Nephron progenitor cell (in vitro differentiated cells): ENCODE measurements at regions not wholly inside any gene's neighbourhood (a gene's known extent, or its start where the extent isn't known, plus 50 kb on each side); places are given as distances from the start of the nearest gene placed in this dataset.

Experiments
- DNase-seq: peaks from one replicate; pipeline ENCODE4 v3.0.0; 2021
- H3K27ac Mint-ChIP-seq: 2 replicates; pipeline ENCODE4 v1.8.0; 2021; ENCODE audit warnings: mild to moderate bottlenecking, moderate library complexity, mixed read lengths
- H3K27me3 Mint-ChIP-seq: 2 replicates; pipeline ENCODE4 v1.8.0; 2021; ENCODE audit warnings: mild to moderate bottlenecking, low read depth, mixed read lengths; ENCODE audit not compliant: poor library complexity
- H3K36me3 Mint-ChIP-seq: 2 replicates; pipeline ENCODE4 v1.8.0; 2021; ENCODE audit warnings: low read depth, mixed read lengths
- H3K4me1 Mint-ChIP-seq: 2 replicates; pipeline ENCODE4 v1.8.0; 2021; ENCODE audit warnings: mixed read lengths
- H3K4me3 Mint-ChIP-seq: 2 replicates; pipeline ENCODE4 v1.8.0; 2021; ENCODE audit warnings: mild to moderate bottlenecking, moderate library complexity, mixed read lengths
- H3K9me3 Mint-ChIP-seq: 2 replicates; pipeline ENCODE4 v1.8.0; 2021; ENCODE audit warnings: mild to moderate bottlenecking, moderate library complexity, mixed read lengths
- CTCF ChIP-seq: fragments of 200-600 bp; sonication (generic); IDR thresholded peaks from 2 replicates; pipeline ENCODE4 v1.5.0; 2021; ENCODE audit warnings: antibody characterized with exemption

GRCh38 chr13:84653915-84654534 lies 771.8 kb upstream of the SLITRK1 start:
- Mint-ChIP-seq H3K4me3 (no peak overlapping the region), H3K9me3 (peaks cover 7% of the 10 kb centered on the region)
- no peak for TF ChIP-seq CTCF

GRCh38 chr13:84651705-84652104 lies 769.4 kb upstream of the SLITRK1 start:
- Mint-ChIP-seq H3K9me3 (peaks cover 7% of the 10 kb centered on the region), H3K36me3 (no peaks in the 10 kb centered on the region), H3K4me3 (no peak overlapping the region), H3K4me1 (no peaks in the 10 kb centered on the region), H3K27ac (no peak overlapping the region), H3K27me3 (no peaks in the 10 kb centered on the region)
- no peak for DNase-seq
- no peak for TF ChIP-seq CTCF

More at GRCh38 chr13:84653915-84654534, 771.8 kb upstream of the SLITRK1 start:
- no peak overlapping the region for H3K27ac Mint-ChIP-seq
- no peak for DNase-seq
- H3K4me1 Mint-ChIP-seq, result no peaks in the 10 kb centered on the region
- H3K36me3 Mint-ChIP-seq, result no peaks in the 10 kb centered on the region
- H3K27me3 Mint-ChIP-seq, result no peaks in the 10 kb centered on the region

GRCh38 chr13:84651288-84651687 lies 769.0 kb upstream of the SLITRK1 start:
- H3K9me3 Mint-ChIP-seq, result peaks cover 7% of the 10 kb centered on the region
- H3K27ac Mint-ChIP-seq, result no peak overlapping the region
- H3K36me3 Mint-ChIP-seq, result no peaks in the 10 kb centered on the region
- H3K4me1 Mint-ChIP-seq, result no peaks in the 10 kb centered on the region
- no peak for DNase-seq
- TF ChIP-seq CTCF, result no peak
- H3K4me3 Mint-ChIP-seq, result no peak overlapping the region
- H3K27me3 Mint-ChIP-seq, result no peaks in the 10 kb centered on the region

GRCh38 chr13:84649853-84650252 lies 767.6 kb upstream of the SLITRK1 start:
- H3K27ac Mint-ChIP-seq, result no peak overlapping the region

GRCh38 chr13:84648069-84648640 lies 765.9 kb upstream of the SLITRK1 start:
- no peak overlapping the region for H3K4me3 Mint-ChIP-seq
- no peaks in the 10 kb centered on the region for H3K9me3 Mint-ChIP-seq
- H3K36me3 Mint-ChIP-seq, result no peaks in the 10 kb centered on the region
- no peaks in the 10 kb centered on the region for H3K4me1 Mint-ChIP-seq
- no peak for TF ChIP-seq CTCF
- H3K27ac Mint-ChIP-seq, result no peak overlapping the region
- H3K27me3 Mint-ChIP-seq, result no peaks in the 10 kb centered on the region
- no peak for DNase-seq

More at GRCh38 chr13:84649853-84650252, 767.6 kb upstream of the SLITRK1 start:
- DNase-seq, result no peak
- H3K4me3 Mint-ChIP-seq, result no peak overlapping the region
- H3K9me3 Mint-ChIP-seq, result peaks cover 7% of the 10 kb centered on the region
- H3K36me3 Mint-ChIP-seq, result no peaks in the 10 kb centered on the region
- H3K27me3 Mint-ChIP-seq, result no peaks in the 10 kb centered on the region
- H3K4me1 Mint-ChIP-seq, result no peaks in the 10 kb centered on the region
- no peak for TF ChIP-seq CTCF

GRCh38 chr13:84646957-84647356 lies 764.7 kb upstream of the SLITRK1 start:
- no peaks in the 10 kb centered on the region for H3K4me1 Mint-ChIP-seq
- H3K27ac Mint-ChIP-seq, result no peak overlapping the region
- no peak for TF ChIP-seq CTCF
- H3K36me3 Mint-ChIP-seq, result no peaks in the 10 kb centered on the region
- no peak overlapping the region for H3K4me3 Mint-ChIP-seq
- no peaks in the 10 kb centered on the region for H3K9me3 Mint-ChIP-seq
- no peaks in the 10 kb centered on the region for H3K27me3 Mint-ChIP-seq
- no peak for DNase-seq
